HFFc6 (cell line): ENCODE measurements at regions not wholly inside any gene's neighbourhood (a gene's known extent, or its start where the extent isn't known, plus 50 kb on each side); places are given as distances from the start of the nearest gene placed in this dataset.
A peak's percentile ranks its signal among the peaks of the same experiment; 100 is the strongest.

Experiments used
- DNase-seq: peaks from one replicate; pipeline ENCODE4 v3.0.0-alpha.2; 2018
- H3K27ac Mint-ChIP-seq: 2 replicates; pipeline ENCODE4 v1.8.0; 2020; ENCODE audit warnings: mild to moderate bottlenecking, mixed read lengths
- H3K27me3 Mint-ChIP-seq: 2 replicates; pipeline ENCODE4 v1.8.0; 2021; ENCODE audit warnings: mild to moderate bottlenecking, moderate library complexity, mixed read lengths; ENCODE audit not compliant: insufficient read depth
- H3K36me3 Mint-ChIP-seq: 2 replicates; pipeline ENCODE4 v1.8.0; 2021; ENCODE audit warnings: low read depth, mixed read lengths
- H3K4me1 Mint-ChIP-seq: 2 replicates; pipeline ENCODE4 v1.8.0; 2020; ENCODE audit warnings: low read depth, mixed read lengths
- H3K4me3 Mint-ChIP-seq: 2 replicates; pipeline ENCODE4 v1.8.0; 2020; ENCODE audit warnings: mild to moderate bottlenecking, moderate library complexity, mixed read lengths
- H3K9me3 Mint-ChIP-seq: 2 replicates; pipeline ENCODE4 v1.8.0; 2020; ENCODE audit warnings: mild to moderate bottlenecking, mixed read lengths
- TF ChIP-seq, protein P1 (sequence below): fragments of 200-600 bp; sonication (generic); IDR thresholded peaks from 2 replicates; pipeline ENCODE4 v1.5.0; 2021; ENCODE audit warnings: antibody characterized with exemption, mild to moderate bottlenecking

- peak overlapping the region; percentile 47 for H3K27ac Mint-ChIP-seq
- no peak for DNase-seq
- H3K36me3 Mint-ChIP-seq, result no peaks in the 10 kb centered on the region
- TF ChIP-seq, protein P1, sequence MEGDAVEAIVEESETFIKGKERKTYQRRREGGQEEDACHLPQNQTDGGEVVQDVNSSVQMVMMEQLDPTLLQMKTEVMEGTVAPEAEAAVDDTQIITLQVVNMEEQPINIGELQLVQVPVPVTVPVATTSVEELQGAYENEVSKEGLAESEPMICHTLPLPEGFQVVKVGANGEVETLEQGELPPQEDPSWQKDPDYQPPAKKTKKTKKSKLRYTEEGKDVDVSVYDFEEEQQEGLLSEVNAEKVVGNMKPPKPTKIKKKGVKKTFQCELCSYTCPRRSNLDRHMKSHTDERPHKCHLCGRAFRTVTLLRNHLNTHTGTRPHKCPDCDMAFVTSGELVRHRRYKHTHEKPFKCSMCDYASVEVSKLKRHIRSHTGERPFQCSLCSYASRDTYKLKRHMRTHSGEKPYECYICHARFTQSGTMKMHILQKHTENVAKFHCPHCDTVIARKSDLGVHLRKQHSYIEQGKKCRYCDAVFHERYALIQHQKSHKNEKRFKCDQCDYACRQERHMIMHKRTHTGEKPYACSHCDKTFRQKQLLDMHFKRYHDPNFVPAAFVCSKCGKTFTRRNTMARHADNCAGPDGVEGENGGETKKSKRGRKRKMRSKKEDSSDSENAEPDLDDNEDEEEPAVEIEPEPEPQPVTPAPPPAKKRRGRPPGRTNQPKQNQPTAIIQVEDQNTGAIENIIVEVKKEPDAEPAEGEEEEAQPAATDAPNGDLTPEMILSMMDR, result no peak
- no peaks in the 10 kb centered on the region for H3K9me3 Mint-ChIP-seq
- H3K27me3 Mint-ChIP-seq, result peaks cover 7% of the 10 kb centered on the region
- H3K4me3 Mint-ChIP-seq, result peak overlapping the region; percentile 45
- peaks cover 35% of the 10 kb centered on the region for H3K4me1 Mint-ChIP-seq
Observed at GRCh38 chr9:18237776-18238175, 236.2 kb upstream of the ADAMTSL1 start.

- peak; percentile 39 for DNase-seq
- Mint-ChIP-seq H3K9me3 (peaks cover 3% of the 10 kb centered on the region), H3K27ac (peak overlapping the region; percentile 47), H3K4me3 (peak overlapping the region; percentile 45), H3K27me3 (peaks cover 7% of the 10 kb centered on the region), H3K4me1 (peaks cover 35% of the 10 kb centered on the region), H3K36me3 (peaks cover 1% of the 10 kb centered on the region)
- TF ChIP-seq, protein P1, result no peak
Observed at GRCh38 chr9:18238254-18238653, 235.7 kb upstream of the ADAMTSL1 start.

GRCh38 chr9:18238752-18239447 lies 235.1 kb upstream of the ADAMTSL1 start:
- TF ChIP-seq, protein P1, result no peak
- Mint-ChIP-seq H3K27ac (peak overlapping the region; percentile 47; the same call in 1 of the 2 replicates), H3K9me3 (peaks cover 8% of the 10 kb centered on the region), H3K4me1 (peaks cover 35% of the 10 kb centered on the region), H3K27me3 (peaks cover under 1% of the 10 kb centered on the region; the same call in 1 of the 2 replicates), H3K4me3 (peak overlapping the region; percentile 45; the same call in 1 of the 2 replicates), H3K36me3 (peaks cover 6% of the 10 kb centered on the region)
- peak; percentile 48 for DNase-seq

GRCh38 chr9:18240213-18240612 lies 233.7 kb upstream of the ADAMTSL1 start:
- Mint-ChIP-seq H3K36me3 (peaks cover 6% of the 10 kb centered on the region), H3K9me3 (peaks cover 8% of the 10 kb centered on the region), H3K4me1 (peaks cover 40% of the 10 kb centered on the region), H3K27me3 (no peaks in the 10 kb centered on the region), H3K27ac (no peak overlapping the region), H3K4me3 (no peak overlapping the region)
- TF ChIP-seq, protein P1, result no peak
- DNase-seq, result no peak

DNA sequence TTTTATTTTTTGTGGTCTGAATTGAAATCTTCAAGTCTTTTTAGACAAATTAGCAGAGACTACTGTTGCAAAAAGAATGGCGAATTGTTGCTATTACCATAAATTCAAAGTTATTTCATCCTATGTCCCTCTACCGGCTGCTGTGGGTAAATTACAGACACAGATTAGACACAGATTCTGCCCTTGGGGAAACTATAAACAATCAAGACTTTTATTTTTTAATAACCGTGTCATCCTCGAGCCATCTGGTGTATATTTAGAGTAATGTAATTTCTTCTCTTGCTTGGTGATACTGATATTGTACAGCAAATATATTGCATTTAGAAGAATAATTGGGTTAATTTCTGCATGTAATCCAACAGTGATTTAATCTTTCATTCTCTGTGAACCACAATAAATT lies 228.0 kb upstream of the ADAMTSL1 start:
- peak; percentile 43 for DNase-seq
- Mint-ChIP-seq H3K36me3 (peaks cover 10% of the 10 kb centered on the region), H3K27ac (no peak overlapping the region), H3K4me1 (peaks cover 25% of the 10 kb centered on the region), H3K9me3 (peaks cover 8% of the 10 kb centered on the region), H3K27me3 (no peaks in the 10 kb centered on the region; the same call in 1 of the 2 replicates), H3K4me3 (no peak overlapping the region)
- TF ChIP-seq, protein P1, result peak; percentile 76
